Transverse colon (tissue), 4 donors: ENCODE measurements at regions not wholly inside any gene's neighbourhood (a gene's known extent, or its start where the extent isn't known, plus 50 kb on each side); places are given as distances from the start of the nearest gene placed in this dataset.

Experiments
- CTCF ChIP-seq, 5 experiments: fragments of 200-600 bp in 3 of 5; fragments of 450-650 bp in 2 of 5; sonication (generic) in 3 of 5; IDR thresholded peaks; 1 replicate in 2 of 5; 2 replicates in 3 of 5; pipeline ENCODE4 v1.5.1; 2016 to 2017; ENCODE audit warnings: antibody characterized with exemption in 5 of 5, inconsistent platforms in 3 of 5, mild to moderate bottlenecking in 2 of 5, moderate library complexity in 1 of 5
- EP300 ChIP-seq: sonication (generic); formaldehyde crosslinking; IDR thresholded peaks from one replicate; pipeline ENCODE4 v1.6.1; 2017; ENCODE audit warnings: antibody characterized with exemption, low read depth
- POLR2A ChIP-seq: fragments of 450-650 bp; IDR thresholded peaks from one replicate; pipeline ENCODE4 v1.6.1; 2016; ENCODE audit warnings: antibody characterized with exemption, mild to moderate bottlenecking, moderate library complexity
- POLR2AphosphoS5 ChIP-seq, 3 donors: sonication (generic); formaldehyde crosslinking; IDR thresholded peaks; one replicate each; pipeline ENCODE4 v1.6.1; 2016; ENCODE audit warnings: antibody characterized with exemption in 3 of 3

GRCh38 chr1:112209493-112209892, 186.5 kb upstream of the CTTNBP2NL start:
- TF ChIP-seq CTCF (IDR thresholded peaks at IDR 0.05) (no peak), EP300 (no peak), POLR2AphosphoS5 (IDR thresholded peaks at IDR 0.05) (no peak), POLR2A (no peak)
